ENCODE measurements at regions not wholly inside any gene's neighbourhood (a gene's known extent, or its start where the extent isn't known, plus 50 kb on each side); places are given as distances from the start of the nearest gene placed in this dataset.

DNA sequence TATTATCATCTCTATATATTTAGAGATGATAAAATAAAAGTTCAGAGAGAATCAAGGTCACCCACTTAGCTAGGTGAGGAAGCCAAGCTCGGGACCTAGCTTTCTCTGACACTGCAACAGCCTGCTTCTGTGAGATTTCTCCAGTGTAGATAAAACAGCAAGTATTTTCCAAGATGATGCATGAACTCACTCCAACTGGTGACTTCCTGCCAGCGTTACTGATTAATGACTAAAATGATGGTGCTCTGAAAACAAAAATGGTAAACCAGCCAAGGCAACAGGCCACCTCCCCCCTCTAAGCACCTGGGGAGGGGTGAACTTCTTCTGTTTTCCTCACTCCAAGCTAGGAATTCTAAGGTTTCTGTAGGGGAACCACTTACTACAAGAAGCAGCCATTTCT, 510.2 kb upstream of the ID2 start:
- H2AFZ ChIP-seq (ENCODE audit: low read length) = no peak overlapping the region
- no peaks in the 10 kb centered on the region for H3K79me2 ChIP-seq (ENCODE audit: low read length)
- H3K4me1 ChIP-seq (ENCODE audit: low read length) = no peaks in the 10 kb centered on the region
- no peak overlapping the region for H3K4me3 ChIP-seq (ENCODE audit: low read length)
- no peak overlapping the region for H3K4me2 ChIP-seq (ENCODE audit: low read depth, low read length)
- TF ChIP-seq EZH2phosphoT487 (IDR thresholded peaks at IDR 0.05; ENCODE audit: low read length) (no peak), EZH2 (optimal IDR thresholded peaks at IDR 0.05; ENCODE audit: low read depth, low read length) (no peak)
- TF ChIP-seq, protein P1, sequence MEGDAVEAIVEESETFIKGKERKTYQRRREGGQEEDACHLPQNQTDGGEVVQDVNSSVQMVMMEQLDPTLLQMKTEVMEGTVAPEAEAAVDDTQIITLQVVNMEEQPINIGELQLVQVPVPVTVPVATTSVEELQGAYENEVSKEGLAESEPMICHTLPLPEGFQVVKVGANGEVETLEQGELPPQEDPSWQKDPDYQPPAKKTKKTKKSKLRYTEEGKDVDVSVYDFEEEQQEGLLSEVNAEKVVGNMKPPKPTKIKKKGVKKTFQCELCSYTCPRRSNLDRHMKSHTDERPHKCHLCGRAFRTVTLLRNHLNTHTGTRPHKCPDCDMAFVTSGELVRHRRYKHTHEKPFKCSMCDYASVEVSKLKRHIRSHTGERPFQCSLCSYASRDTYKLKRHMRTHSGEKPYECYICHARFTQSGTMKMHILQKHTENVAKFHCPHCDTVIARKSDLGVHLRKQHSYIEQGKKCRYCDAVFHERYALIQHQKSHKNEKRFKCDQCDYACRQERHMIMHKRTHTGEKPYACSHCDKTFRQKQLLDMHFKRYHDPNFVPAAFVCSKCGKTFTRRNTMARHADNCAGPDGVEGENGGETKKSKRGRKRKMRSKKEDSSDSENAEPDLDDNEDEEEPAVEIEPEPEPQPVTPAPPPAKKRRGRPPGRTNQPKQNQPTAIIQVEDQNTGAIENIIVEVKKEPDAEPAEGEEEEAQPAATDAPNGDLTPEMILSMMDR (IDR thresholded peaks at IDR 0.05; ENCODE audit: low read length) = no peak
- no peaks in the 10 kb centered on the region for H3K36me3 ChIP-seq (replicated peaks; ENCODE audit: insufficient read depth, low read length)
- no peak for DNase-seq
- no peaks in the 10 kb centered on the region for H4K20me1 ChIP-seq (ENCODE audit: insufficient read depth, low read length)
- H3K27me3 ChIP-seq (replicated peaks; ENCODE audit: insufficient read depth, low read length) = no peaks in the 10 kb centered on the region
- no peak overlapping the region for H3K27ac ChIP-seq (ENCODE audit: low read length)
- H3K9me2 ChIP-seq (replicated peaks; ENCODE audit: insufficient read depth, low read length) = no peaks in the 10 kb centered on the region
- H3F3A ChIP-seq (ENCODE audit: insufficient read depth, low read length) = no peaks in the 10 kb centered on the region
- no peaks in the 10 kb centered on the region for H3K9me3 ChIP-seq (replicated peaks; ENCODE audit: insufficient read depth, low read length)
- H3K9ac ChIP-seq (ENCODE audit: low read length) = no peak overlapping the region

DNA sequence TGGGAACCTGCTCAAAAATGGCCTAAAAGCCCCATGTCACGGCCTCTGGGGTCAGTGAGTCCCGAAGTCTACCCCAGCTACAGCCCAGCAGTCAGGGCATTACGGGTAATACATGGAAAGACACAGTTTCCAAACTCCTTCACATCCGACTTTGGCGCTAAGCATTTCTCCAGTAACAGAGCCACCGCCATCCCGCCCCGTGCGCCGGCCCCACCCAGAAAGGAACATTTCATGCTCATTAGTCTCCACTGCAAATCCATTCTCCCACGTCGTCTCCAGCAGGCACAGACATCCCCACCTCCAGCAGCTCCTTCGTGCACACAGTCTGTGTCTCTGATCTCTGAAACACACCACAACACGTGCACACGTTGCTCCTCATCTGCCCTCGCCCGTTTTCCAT, 509.2 kb upstream of the ID2 start:
- H3K9me3 ChIP-seq (replicated peaks; ENCODE audit: insufficient read depth, low read length) = no peaks in the 10 kb centered on the region
- no peaks in the 10 kb centered on the region for H3K9me2 ChIP-seq (replicated peaks; ENCODE audit: insufficient read depth, low read length)
- H2AFZ ChIP-seq (ENCODE audit: low read length) = no peak overlapping the region
- no peak overlapping the region for H3K9ac ChIP-seq (ENCODE audit: low read length)
- no peaks in the 10 kb centered on the region for H3K27me3 ChIP-seq (replicated peaks; ENCODE audit: insufficient read depth, low read length)
- no peak overlapping the region for H3K4me3 ChIP-seq (ENCODE audit: low read length)
- TF ChIP-seq EZH2phosphoT487 (IDR thresholded peaks at IDR 0.05; ENCODE audit: low read length) (no peak), EZH2 (optimal IDR thresholded peaks at IDR 0.05; ENCODE audit: low read depth, low read length) (no peak)
- TF ChIP-seq, protein P1 (IDR thresholded peaks at IDR 0.05; ENCODE audit: low read length) = no peak
- no peaks in the 10 kb centered on the region for H4K20me1 ChIP-seq (ENCODE audit: insufficient read depth, low read length)
- H3K27ac ChIP-seq (ENCODE audit: low read length) = no peak overlapping the region
- no peaks in the 10 kb centered on the region for H3K36me3 ChIP-seq (replicated peaks; ENCODE audit: insufficient read depth, low read length)
- no peaks in the 10 kb centered on the region for H3K79me2 ChIP-seq (ENCODE audit: low read length)
- DNase-seq = no peak
- no peaks in the 10 kb centered on the region for H3F3A ChIP-seq (ENCODE audit: insufficient read depth, low read length)
- no peak overlapping the region for H3K4me2 ChIP-seq (ENCODE audit: low read depth, low read length)
- no peaks in the 10 kb centered on the region for H3K4me1 ChIP-seq (ENCODE audit: low read length)

DNA sequence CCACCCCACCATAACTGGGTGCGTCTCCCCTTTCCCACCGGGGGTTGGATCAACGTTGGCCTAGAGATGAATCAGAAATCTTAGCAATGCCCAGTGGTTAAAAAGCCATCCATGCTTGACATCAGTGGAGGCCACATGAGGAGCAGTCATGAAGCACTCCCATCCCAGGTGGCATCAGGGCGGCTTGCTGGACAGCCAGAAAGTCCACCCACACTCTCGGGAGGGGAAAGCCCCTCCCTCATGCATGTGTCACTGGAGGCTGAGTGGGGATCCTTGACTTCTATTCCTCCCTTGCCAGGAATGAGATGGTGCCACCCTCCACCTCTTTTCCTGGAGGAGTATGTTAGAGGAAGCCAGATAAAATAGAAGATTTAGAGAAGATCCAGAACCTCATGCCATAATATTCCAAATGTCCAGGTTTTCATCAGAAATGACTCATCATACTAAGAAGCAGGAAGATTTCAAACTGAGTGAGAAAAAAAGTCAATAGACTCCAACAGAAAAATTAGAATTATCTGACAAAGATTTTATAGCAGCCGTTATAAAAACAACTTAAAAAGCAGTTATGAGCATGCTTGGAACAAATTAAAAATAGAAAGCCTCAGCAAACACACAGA, 507.1 kb upstream of the ID2 start:
- H3K9me2 ChIP-seq (replicated peaks; ENCODE audit: insufficient read depth, low read length) = no peaks in the 10 kb centered on the region
- H4K20me1 ChIP-seq (ENCODE audit: insufficient read depth, low read length) = no peaks in the 10 kb centered on the region
- H3K4me1 ChIP-seq (ENCODE audit: low read length) = no peaks in the 10 kb centered on the region
- H3K27ac ChIP-seq (ENCODE audit: low read length) = no peak overlapping the region
- no peak overlapping the region for H3K4me2 ChIP-seq (ENCODE audit: low read depth, low read length)
- no peaks in the 10 kb centered on the region for H3K36me3 ChIP-seq (replicated peaks; ENCODE audit: insufficient read depth, low read length)
- TF ChIP-seq, protein P1 (IDR thresholded peaks at IDR 0.05; ENCODE audit: low read length) = no peak
- TF ChIP-seq EZH2phosphoT487 (IDR thresholded peaks at IDR 0.05; ENCODE audit: low read length) = no peak
- no peak for TF ChIP-seq EZH2 (optimal IDR thresholded peaks at IDR 0.05; ENCODE audit: low read depth, low read length)
- H3K27me3 ChIP-seq (replicated peaks; ENCODE audit: insufficient read depth, low read length) = no peaks in the 10 kb centered on the region
- H3K9ac ChIP-seq (ENCODE audit: low read length) = no peak overlapping the region
- H3K4me3 ChIP-seq (ENCODE audit: low read length) = no peak overlapping the region
- H2AFZ ChIP-seq (ENCODE audit: low read length) = no peak overlapping the region
- no peak for DNase-seq
- no peaks in the 10 kb centered on the region for H3K9me3 ChIP-seq (replicated peaks; ENCODE audit: insufficient read depth, low read length)
- no peaks in the 10 kb centered on the region for H3K79me2 ChIP-seq (ENCODE audit: low read length)
- no peaks in the 10 kb centered on the region for H3F3A ChIP-seq (ENCODE audit: insufficient read depth, low read length)
